Urinary bladder (tissue), 1 donor: ENCODE measurements at regions not wholly inside any gene's neighbourhood (a gene's known extent, or its start where the extent isn't known, plus 50 kb on each side); places are given as distances from the start of the nearest gene placed in this dataset.

Source experiments
- small RNA-seq: library from RNA; depleted of rRNA; stranded (forward); fragments of <200 nt; gene quantifications from one replicate; pipeline ENCODE3, GENCODE V24; 2014

Small RNA genes in the stretch of these regions (small RNA-seq; reads per million reads assigned to genes)
- 0.09 reads per million for gene RNY4P16
